ENCODE measurements at regions not wholly inside any gene's neighbourhood (a gene's known extent, or its start where the extent isn't known, plus 50 kb on each side); places are given as distances from the start of the nearest gene placed in this dataset.

DNA sequence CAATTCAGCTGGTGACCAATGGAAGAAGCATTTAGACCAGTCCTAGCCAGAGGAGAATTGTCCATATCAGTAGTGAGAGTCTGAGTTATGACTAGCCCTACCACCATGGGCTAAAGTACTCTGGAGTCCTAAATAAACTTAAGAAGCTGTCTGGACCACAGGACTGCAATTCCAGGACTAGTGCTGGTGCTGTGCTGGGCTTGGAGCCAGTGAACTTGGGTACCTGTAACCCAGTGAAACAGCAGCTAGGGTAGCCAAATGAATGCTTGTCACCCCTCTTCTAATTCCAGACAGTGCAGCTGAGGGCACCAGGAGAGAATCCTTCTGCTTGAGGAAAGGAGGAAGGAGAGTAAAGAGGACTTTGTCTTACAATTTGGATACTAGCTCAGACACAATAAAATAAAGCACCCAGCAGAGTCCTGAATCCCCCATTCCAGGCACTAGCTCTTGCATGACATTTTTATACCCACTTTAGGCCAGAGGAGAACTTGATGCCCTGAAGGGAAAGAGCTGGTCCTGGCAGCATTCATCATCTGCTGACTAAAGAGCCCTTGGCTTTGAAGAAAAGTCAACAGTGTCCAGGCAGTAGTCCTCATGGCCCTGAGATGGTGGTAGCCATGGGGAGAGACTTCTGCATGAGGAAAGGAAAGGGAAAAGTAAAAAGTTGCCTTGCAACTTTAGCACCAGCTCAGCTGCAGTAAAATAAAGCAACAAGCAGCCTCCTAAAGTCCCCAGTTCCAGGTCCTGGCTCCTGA is 2675.7 kb downstream of the PCDH7 start:
- H3K4me3 ChIP-seq (ENCODE audit: low read depth, low read length), result no peak overlapping the region
- DNase-seq (ENCODE audit: low read depth), result no peak
- TF ChIP-seq, protein P1, sequence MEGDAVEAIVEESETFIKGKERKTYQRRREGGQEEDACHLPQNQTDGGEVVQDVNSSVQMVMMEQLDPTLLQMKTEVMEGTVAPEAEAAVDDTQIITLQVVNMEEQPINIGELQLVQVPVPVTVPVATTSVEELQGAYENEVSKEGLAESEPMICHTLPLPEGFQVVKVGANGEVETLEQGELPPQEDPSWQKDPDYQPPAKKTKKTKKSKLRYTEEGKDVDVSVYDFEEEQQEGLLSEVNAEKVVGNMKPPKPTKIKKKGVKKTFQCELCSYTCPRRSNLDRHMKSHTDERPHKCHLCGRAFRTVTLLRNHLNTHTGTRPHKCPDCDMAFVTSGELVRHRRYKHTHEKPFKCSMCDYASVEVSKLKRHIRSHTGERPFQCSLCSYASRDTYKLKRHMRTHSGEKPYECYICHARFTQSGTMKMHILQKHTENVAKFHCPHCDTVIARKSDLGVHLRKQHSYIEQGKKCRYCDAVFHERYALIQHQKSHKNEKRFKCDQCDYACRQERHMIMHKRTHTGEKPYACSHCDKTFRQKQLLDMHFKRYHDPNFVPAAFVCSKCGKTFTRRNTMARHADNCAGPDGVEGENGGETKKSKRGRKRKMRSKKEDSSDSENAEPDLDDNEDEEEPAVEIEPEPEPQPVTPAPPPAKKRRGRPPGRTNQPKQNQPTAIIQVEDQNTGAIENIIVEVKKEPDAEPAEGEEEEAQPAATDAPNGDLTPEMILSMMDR (conservative IDR thresholded peaks at IDR 0.05; ENCODE audit: low read depth, low read length), result no peak

GRCh38 chr4:33400504-33400903 is 2680.3 kb downstream of the PCDH7 start:
- TF ChIP-seq, protein P1 (conservative IDR thresholded peaks at IDR 0.05; ENCODE audit: low read depth, low read length), result no peak
- no peak for DNase-seq (ENCODE audit: low read depth)
- no peak overlapping the region for H3K4me3 ChIP-seq (ENCODE audit: low read depth, low read length)

GRCh38 chr4:33407496-33407895 is 2687.3 kb downstream of the PCDH7 start:
- TF ChIP-seq, protein P1 (conservative IDR thresholded peaks at IDR 0.05; ENCODE audit: low read depth, low read length), result no peak
- DNase-seq (ENCODE audit: low read depth), result no peak

DNA sequence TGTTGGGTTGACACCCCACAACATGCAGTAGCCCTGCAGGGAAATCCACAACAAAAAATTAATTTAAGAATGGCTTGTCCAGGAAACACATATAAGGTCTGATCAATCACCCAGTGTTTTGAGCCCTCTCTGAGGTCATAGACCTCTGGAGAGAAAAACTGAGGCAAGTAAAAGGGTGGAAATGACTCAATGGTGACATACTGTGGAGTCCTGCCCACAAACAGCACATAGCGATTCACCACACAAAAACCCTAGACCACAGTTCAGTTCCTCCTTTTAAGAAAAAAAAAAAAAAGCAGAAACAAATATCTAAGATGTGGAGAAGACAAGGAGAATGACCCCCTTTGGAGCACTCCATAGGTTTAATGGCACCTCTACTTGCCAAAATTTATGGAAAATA is 2691.0 kb downstream of the PCDH7 start:
- TF ChIP-seq, protein P1 (conservative IDR thresholded peaks at IDR 0.05; ENCODE audit: low read depth, low read length), result no peak
- no peak for DNase-seq (ENCODE audit: low read depth)
- H3K4me3 ChIP-seq (ENCODE audit: low read depth, low read length), result no peak overlapping the region

More at GRCh38 chr4:33407496-33407895, 2687.3 kb downstream of the PCDH7 start:
- H3K4me3 ChIP-seq (ENCODE audit: low read depth, low read length), result no peak overlapping the region

DNA sequence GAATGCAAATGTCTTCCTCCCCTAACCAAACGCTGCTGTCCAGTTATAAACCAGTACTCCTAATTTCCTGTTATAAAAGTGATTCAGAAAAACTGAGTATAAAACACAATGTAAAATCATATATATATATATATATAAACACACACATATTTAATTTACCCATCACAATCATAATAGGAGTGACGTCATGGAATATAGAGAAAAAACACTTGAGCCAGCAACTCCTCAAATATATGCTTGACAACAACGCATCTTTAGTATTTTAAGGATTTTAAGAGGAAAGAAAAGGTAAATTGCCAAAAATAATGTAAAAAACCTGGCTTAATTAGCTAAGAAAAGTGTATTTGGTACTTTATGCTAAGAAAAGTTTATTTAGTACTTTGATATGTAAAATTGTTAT is 2701.7 kb downstream of the PCDH7 start:
- no peak for DNase-seq (ENCODE audit: low read depth)
- TF ChIP-seq, protein P1 (conservative IDR thresholded peaks at IDR 0.05; ENCODE audit: low read depth, low read length), result no peak
- H3K4me3 ChIP-seq (ENCODE audit: low read depth, low read length), result no peak overlapping the region

DNA sequence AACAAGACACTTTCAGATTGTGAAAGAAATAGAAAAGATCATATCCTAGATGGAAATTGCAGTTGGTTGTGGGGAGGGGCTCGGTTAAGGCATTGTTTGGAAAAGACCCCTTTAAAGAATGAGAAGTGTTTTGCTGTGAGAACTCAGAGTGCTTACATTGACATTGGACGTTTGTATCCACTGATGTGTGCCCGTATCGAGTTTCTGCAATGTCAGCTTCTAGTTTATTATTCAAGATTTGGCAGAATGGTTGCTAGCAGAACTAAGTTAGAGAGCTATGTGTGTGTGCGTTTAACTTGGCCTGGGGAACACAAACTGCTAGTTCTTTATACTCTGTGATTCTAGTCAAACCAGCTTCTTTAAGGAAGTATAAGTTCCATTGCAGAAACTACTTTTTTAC is 2702.5 kb downstream of the PCDH7 start:
- no peak for DNase-seq (ENCODE audit: low read depth)
- H3K4me3 ChIP-seq (ENCODE audit: low read depth, low read length), result no peak overlapping the region
- TF ChIP-seq, protein P1 (conservative IDR thresholded peaks at IDR 0.05; ENCODE audit: low read depth, low read length), result no peak

DNA sequence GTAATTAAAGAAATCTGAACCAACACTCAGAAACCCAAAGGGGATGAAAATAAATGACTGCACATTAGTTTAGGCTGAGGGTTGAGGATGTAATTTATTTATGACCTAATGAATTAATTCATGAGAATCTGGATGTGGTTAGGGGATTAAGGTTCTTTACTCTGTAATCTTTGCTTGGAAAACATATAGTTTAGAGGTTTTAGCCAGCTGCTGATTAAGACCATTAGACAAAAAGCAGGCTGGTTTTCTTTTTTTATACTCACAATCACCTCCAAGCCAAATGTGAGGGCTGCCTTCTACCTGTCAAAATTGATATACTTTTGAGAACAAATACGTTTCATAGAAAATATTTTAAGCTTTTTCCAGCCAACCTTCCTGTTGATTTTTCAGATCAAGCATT is 2705.8 kb downstream of the PCDH7 start:
- TF ChIP-seq, protein P1 (conservative IDR thresholded peaks at IDR 0.05; ENCODE audit: low read depth, low read length), result no peak

More for the DNA sequence above, 2705.8 kb downstream of the PCDH7 start:
- DNase-seq (ENCODE audit: low read depth), result no peak
- H3K4me3 ChIP-seq (ENCODE audit: low read depth, low read length), result no peak overlapping the region
